ENCODE measurements at regions not wholly inside any gene's neighbourhood (a gene's known extent, or its start where the extent isn't known, plus 50 kb on each side); places are given as distances from the start of the nearest gene placed in this dataset.
"Not testable (repeated sequence)": the region's sequence is repeated elsewhere in the genome, so short reads cannot be mapped to it uniquely, and the experiment has no call there.

GRCh38 chr6:11374036-11375010, 141.9 kb upstream of the NEDD9 start:
- Histone ChIP-seq H3K27ac (ENCODE audit: poor library complexity, severe bottlenecking) (no peak overlapping the region), H3K9me3 (ENCODE audit: severe bottlenecking) (no peaks in the 10 kb centered on the region), H3K4me1 (ENCODE audit: insufficient read depth, poor library complexity, severe bottlenecking) (no peaks in the 10 kb centered on the region), H3K4me3 (ENCODE audit: severe bottlenecking) (no peak overlapping the region), H3K36me3 (ENCODE audit: low read depth) (no peaks in the 10 kb centered on the region), H3K27me3 (ENCODE audit: insufficient read depth, poor library complexity, severe bottlenecking) (no peaks in the 10 kb centered on the region)
- ATAC-seq (ENCODE audit: low read depth) (no peak), DNase-seq (ENCODE audit: low spot score) (no peak)
- no peak for TF ChIP-seq CTCF (IDR thresholded peaks at IDR 0.05; ENCODE audit: poor library complexity, severe bottlenecking)

DNA sequence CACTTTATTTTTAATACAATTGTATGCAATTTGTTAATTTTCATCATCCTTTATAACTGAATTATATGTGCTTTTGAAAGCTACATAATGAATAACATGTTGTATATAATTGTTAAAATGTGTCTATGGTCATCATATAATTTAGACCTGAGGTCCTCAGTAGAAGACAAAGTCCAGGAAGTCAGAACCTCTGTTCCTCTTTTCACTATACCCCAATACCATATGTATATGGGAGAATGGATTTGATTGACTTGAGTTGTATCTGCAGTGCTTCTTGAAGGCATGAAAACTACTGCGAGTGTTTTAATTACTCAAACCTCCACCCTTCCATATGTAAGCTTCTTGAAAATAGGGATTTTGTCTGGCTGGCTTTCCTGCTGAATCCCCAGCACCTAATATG, 140.7 kb upstream of the NEDD9 start:
- no peak for TF ChIP-seq CTCF (IDR thresholded peaks at IDR 0.05; ENCODE audit: poor library complexity, severe bottlenecking)
- H3K4me3 ChIP-seq (ENCODE audit: severe bottlenecking) = no peak overlapping the region
- no peaks in the 10 kb centered on the region for H3K4me1 ChIP-seq (ENCODE audit: insufficient read depth, poor library complexity, severe bottlenecking)
- H3K27ac ChIP-seq (ENCODE audit: poor library complexity, severe bottlenecking) = no peak overlapping the region
- no peaks in the 10 kb centered on the region for H3K9me3 ChIP-seq (ENCODE audit: severe bottlenecking)
- no peak for DNase-seq (ENCODE audit: low spot score)
- ATAC-seq (ENCODE audit: low read depth) = no peak
- no peaks in the 10 kb centered on the region for H3K36me3 ChIP-seq (ENCODE audit: low read depth)
- H3K27me3 ChIP-seq (ENCODE audit: insufficient read depth, poor library complexity, severe bottlenecking) = no peaks in the 10 kb centered on the region

DNA sequence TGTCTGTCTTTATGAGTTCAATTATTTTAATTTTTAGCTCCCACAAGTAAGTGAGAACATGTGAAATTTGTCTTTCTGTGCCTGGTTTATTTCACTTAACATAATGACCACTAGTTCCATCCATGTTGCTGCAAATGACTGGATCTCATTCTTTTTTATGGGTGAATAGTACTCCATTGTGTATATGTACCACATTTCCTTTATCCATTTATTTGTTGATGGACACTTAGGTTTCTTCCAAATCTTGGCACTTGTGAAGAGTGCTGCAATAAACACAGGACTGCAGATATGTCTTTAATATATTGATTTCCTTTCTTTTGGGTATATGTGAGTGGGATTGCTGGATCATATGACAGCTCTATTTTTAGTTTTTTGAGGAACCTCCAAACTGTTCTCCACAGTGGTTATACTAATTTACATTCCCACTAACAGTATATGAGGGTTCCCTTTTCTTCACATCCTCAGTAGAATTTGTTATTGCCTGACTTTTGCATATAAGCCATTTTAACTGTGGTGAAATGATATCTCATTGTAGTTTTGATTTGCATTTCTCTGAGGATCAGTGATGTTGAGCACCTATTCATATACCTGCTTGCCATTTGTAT, 139.8 kb upstream of the NEDD9 start:
- not testable (repeated sequence) for H3K27me3 ChIP-seq (ENCODE audit: insufficient read depth, poor library complexity, severe bottlenecking); H3K4me3 ChIP-seq (ENCODE audit: severe bottlenecking); H3K4me1 ChIP-seq (ENCODE audit: insufficient read depth, poor library complexity, severe bottlenecking); ATAC-seq (ENCODE audit: low read depth); H3K36me3 ChIP-seq (ENCODE audit: low read depth); DNase-seq (ENCODE audit: low spot score); H3K9me3 ChIP-seq (ENCODE audit: severe bottlenecking); H3K27ac ChIP-seq (ENCODE audit: poor library complexity, severe bottlenecking)

- Histone ChIP-seq H3K4me1 (ENCODE audit: insufficient read depth, poor library complexity, severe bottlenecking) (peaks cover 9% of the 10 kb centered on the region), H3K9me3 (ENCODE audit: severe bottlenecking) (no peaks in the 10 kb centered on the region), H3K4me3 (ENCODE audit: severe bottlenecking) (no peak overlapping the region), H3K36me3 (ENCODE audit: low read depth) (no peaks in the 10 kb centered on the region), H3K27me3 (ENCODE audit: insufficient read depth, poor library complexity, severe bottlenecking) (no peaks in the 10 kb centered on the region), H3K27ac (ENCODE audit: poor library complexity, severe bottlenecking) (no peak overlapping the region)
- no peak for TF ChIP-seq CTCF (IDR thresholded peaks at IDR 0.05; ENCODE audit: poor library complexity, severe bottlenecking)
- ATAC-seq (ENCODE audit: low read depth) (no peak), DNase-seq (ENCODE audit: low spot score) (no peak)
These were observed 137.9 kb upstream of the NEDD9 start for GRCh38 chr6:11370191-11371018.

DNA sequence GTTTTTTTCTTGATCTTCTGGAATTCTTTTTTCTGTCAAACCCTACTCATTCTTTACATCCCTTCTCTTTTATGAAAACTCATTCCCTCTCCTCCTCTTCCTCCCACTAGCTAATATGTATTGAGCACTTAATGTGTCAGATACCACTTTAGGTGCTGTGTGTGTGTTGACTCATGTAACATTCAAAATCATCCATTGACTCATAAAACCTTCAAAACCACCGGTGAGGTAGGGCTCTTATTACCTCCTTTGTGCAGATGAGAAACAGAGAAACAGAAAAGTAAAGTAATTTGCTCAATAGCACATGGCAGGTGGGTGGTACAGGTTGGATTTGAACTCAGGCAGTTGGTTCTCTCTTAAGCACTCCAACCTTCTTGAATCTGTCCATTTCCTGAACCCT, 136.3 kb upstream of the NEDD9 start:
- no peak for DNase-seq (ENCODE audit: low spot score)
- Histone ChIP-seq H3K27me3 (ENCODE audit: insufficient read depth, poor library complexity, severe bottlenecking) (no peaks in the 10 kb centered on the region), H3K27ac (ENCODE audit: poor library complexity, severe bottlenecking) (no peak overlapping the region), H3K9me3 (ENCODE audit: severe bottlenecking) (no peaks in the 10 kb centered on the region), H3K36me3 (ENCODE audit: low read depth) (no peaks in the 10 kb centered on the region), H3K4me1 (ENCODE audit: insufficient read depth, poor library complexity, severe bottlenecking) (peaks cover 9% of the 10 kb centered on the region), H3K4me3 (ENCODE audit: severe bottlenecking) (no peak overlapping the region)
- ATAC-seq (ENCODE audit: low read depth) = peak; percentile 75
- no peak for TF ChIP-seq CTCF (IDR thresholded peaks at IDR 0.05; ENCODE audit: poor library complexity, severe bottlenecking)
